Uterus (tissue), 3 donors: ENCODE measurements at regions not wholly inside any gene's neighbourhood (a gene's known extent, or its start where the extent isn't known, plus 50 kb on each side); places are given as distances from the start of the nearest gene placed in this dataset.
A peak's percentile ranks its signal among the peaks of the same experiment; 100 is the strongest.

Source experiments
- DNase-seq, 2 donors: peaks; one replicate each; pipeline ENCODE4 v3.0.0-alpha.2; 2019 to 2020
- H3K27ac ChIP-seq, 2 donors: fragments of 200-600 bp; sonication (generic); 1 replicate in 1 of 2; 2 replicates in 1 of 2; pipeline ENCODE4 v1.5.1; 2016 to 2018
- H3K27me3 ChIP-seq, 2 donors: fragments of 200-600 bp; sonication (generic); one replicate each; pipeline ENCODE4 v1.5.1; 2018 to 2019; ENCODE audit warnings: control low read depth in 1 of 2
- H3K36me3 ChIP-seq, 2 donors: fragments of 200-600 bp; sonication (generic); one replicate each; pipeline ENCODE4 v1.5.1; 2019; ENCODE audit warnings: control low read depth in 1 of 2
- H3K4me1 ChIP-seq, 2 donors: fragments of 200-600 bp; sonication (generic); one replicate each; pipeline ENCODE4 v1.5.1; 2018 to 2019; ENCODE audit warnings: control low read depth in 1 of 2
- H3K4me3 ChIP-seq, 2 donors: fragments of 200-600 bp; sonication (generic); 1 replicate in 1 of 2; 2 replicates in 1 of 2; pipeline ENCODE4 v1.5.1; 2018 to 2019; ENCODE audit warnings: mild to moderate bottlenecking in 1 of 2
- H3K9me3 ChIP-seq, 2 donors: fragments of 200-600 bp; sonication (generic); one replicate each; pipeline ENCODE4 v1.5.1; 2019; ENCODE audit warnings: control low read depth in 1 of 2
- POLR2A ChIP-seq, 2 donors: fragments of 450-650 bp; IDR thresholded peaks; one replicate each; pipeline ENCODE4 v1.6.1; 2016; ENCODE audit warnings: antibody characterized with exemption in 2 of 2, mild to moderate bottlenecking in 1 of 2, moderate library complexity in 1 of 2
- intact Hi-C: fragments of 100-400 bp; cut with DNase I; formaldehyde crosslinking; loops from one replicate; pipeline ENCODE4 v1.15.1; 2023; ENCODE audit warnings: low total_unique reads
- TF ChIP-seq, protein P1 (sequence below), 4 experiments: fragments of 200-600 bp in 2 of 4; fragments of 450-650 bp in 2 of 4; sonication (generic) in 2 of 4; IDR thresholded peaks; one replicate each; pipeline ENCODE4 v1.5.1; 2016 to 2019; ENCODE audit warnings: antibody characterized with exemption in 4 of 4, mild to moderate bottlenecking in 2 of 4, moderate library complexity in 1 of 4
- donor health status: DM: yes; HTN: yes; CAD: no.

DNA sequence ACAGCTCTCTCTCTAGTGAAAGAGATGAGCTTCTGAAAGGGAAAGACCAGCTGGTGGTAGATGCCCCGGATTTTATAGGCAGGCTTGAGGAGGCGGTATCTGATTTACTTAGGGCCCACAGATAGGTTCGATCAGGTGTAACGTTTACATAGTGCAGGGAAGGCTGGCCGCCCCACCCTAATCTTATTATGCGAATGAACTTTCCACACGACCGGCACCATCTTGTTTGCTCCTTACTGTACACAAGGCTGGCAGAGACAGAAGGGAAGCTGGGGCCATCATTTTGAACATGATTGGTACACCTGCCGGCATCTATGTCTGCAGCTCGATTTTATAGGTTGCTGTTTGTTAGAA lies 212.0 kb upstream of the JARID2 start:
- TF ChIP-seq, protein P1, sequence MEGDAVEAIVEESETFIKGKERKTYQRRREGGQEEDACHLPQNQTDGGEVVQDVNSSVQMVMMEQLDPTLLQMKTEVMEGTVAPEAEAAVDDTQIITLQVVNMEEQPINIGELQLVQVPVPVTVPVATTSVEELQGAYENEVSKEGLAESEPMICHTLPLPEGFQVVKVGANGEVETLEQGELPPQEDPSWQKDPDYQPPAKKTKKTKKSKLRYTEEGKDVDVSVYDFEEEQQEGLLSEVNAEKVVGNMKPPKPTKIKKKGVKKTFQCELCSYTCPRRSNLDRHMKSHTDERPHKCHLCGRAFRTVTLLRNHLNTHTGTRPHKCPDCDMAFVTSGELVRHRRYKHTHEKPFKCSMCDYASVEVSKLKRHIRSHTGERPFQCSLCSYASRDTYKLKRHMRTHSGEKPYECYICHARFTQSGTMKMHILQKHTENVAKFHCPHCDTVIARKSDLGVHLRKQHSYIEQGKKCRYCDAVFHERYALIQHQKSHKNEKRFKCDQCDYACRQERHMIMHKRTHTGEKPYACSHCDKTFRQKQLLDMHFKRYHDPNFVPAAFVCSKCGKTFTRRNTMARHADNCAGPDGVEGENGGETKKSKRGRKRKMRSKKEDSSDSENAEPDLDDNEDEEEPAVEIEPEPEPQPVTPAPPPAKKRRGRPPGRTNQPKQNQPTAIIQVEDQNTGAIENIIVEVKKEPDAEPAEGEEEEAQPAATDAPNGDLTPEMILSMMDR (IDR thresholded peaks at IDR 0.05): no peak
- TF ChIP-seq POLR2A (IDR thresholded peaks at IDR 0.05): no peak
- intact Hi-C loops: no loop called here
- Histone ChIP-seq H3K27ac (no peak overlapping the region), H3K4me3 (no peak overlapping the region), H3K4me1 (no peaks in the 10 kb centered on the region), H3K9me3 (no peaks in the 10 kb centered on the region), H3K36me3 (no peaks in the 10 kb centered on the region), H3K27me3 (no peaks in the 10 kb centered on the region)
- no peak for DNase-seq

DNA sequence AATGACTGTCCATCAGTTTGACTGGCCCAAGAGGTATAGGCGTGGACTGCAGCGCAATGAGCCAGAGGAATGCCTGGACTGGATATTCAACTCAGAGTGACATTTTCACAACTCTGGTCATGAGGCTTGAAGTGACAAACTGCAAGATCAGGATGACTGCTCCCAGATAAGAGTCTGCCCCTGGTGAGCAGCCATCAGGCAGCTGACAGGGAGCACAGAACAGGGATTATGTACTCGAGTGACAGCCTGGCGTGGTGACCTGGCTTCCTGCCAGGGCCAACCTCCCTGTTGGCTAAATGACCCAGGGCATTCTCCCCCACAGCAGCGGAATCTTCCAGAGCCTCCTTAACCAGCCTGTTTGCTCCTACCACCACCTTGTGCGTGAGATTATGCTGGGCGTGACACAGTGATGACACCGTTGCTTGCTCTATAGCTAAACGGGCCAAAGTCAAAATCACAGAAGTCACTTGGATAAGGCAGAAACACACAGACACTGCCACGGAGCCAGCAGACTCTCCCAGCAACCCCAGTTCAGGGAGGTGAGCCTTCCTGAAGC lies 209.1 kb upstream of the JARID2 start:
- intact Hi-C loops: no loop called here
- Histone ChIP-seq H3K27ac (no peak overlapping the region), H3K4me1 (no peaks in the 10 kb centered on the region), H3K36me3 (no peaks in the 10 kb centered on the region), H3K4me3 (no peak overlapping the region), H3K9me3 (no peaks in the 10 kb centered on the region), H3K27me3 (no peaks in the 10 kb centered on the region)
- DNase-seq: peak in 1 of 2 donors; percentile 14
- TF ChIP-seq POLR2A (IDR thresholded peaks at IDR 0.05): no peak
- TF ChIP-seq, protein P1 (IDR thresholded peaks at IDR 0.05): no peak

DNA sequence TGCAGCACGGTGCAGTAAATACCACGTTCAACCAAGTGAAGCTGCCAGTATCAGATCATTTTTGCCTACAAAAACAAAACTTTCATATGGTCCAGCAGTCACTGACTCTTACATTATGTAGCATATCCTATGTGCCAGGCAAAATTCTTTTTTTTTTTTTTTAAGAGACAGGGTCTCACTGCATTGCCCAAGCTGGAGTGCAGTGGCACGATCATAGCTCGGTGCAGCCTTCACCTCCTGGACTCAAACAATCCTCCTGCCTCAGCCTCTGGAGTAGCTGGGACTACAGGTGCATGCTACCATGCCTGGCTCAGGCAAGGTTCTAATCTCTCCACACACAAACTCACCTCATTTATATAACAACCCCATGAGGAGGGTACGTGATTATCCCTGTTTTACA lies 208.6 kb upstream of the JARID2 start:
- no peak for DNase-seq
- no peaks in the 10 kb centered on the region for H3K36me3 ChIP-seq
- H3K27me3 ChIP-seq: no peaks in the 10 kb centered on the region
- H3K9me3 ChIP-seq: no peaks in the 10 kb centered on the region
- H3K4me1 ChIP-seq: no peaks in the 10 kb centered on the region
- TF ChIP-seq, protein P1 (IDR thresholded peaks at IDR 0.05): no peak
- TF ChIP-seq POLR2A (IDR thresholded peaks at IDR 0.05): no peak
- no peak overlapping the region for H3K27ac ChIP-seq
- H3K4me3 ChIP-seq: no peak overlapping the region
- intact Hi-C loops: no loop called here

DNA sequence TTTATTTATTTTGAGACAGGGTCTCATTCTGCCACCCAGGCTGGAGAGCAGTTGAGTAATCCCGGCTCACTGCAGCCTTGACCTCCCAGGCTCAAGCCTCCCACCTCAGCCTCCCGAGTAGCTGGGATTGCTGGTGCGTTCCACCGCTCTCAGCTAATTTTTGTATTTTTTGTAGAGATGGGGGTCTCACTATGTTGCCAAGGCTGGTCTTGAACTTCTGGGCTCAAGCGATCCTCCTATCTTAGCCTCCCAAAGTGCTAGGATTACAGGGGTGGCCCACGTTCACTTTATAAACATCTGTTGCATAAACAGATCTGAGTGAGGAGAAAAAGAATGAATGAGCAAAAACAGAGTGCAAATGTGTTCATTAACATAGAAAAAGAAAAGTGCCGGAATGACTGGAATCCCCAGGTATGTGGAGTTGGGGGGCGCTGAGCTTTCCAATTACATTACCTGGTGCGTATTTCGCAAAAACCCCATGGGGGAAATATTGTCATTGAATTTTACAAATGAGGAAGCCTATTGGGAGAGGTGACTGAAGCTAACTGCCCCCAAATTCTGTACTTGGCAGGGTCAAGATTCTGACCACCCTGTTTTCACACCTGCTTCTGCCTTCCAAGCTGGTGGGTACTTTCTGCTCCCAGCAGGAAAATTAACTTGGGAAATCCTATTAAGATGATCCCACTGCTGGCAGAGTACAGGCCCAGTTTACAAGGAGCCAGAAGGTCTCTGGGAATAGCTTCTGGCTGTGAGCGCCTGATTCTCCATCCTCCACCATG lies 207.7 kb upstream of the JARID2 start:
- Histone ChIP-seq H3K4me3 (no peak overlapping the region), H3K9me3 (no peaks in the 10 kb centered on the region), H3K27ac (no peak overlapping the region), H3K4me1 (no peaks in the 10 kb centered on the region), H3K36me3 (no peaks in the 10 kb centered on the region), H3K27me3 (no peaks in the 10 kb centered on the region)
- TF ChIP-seq POLR2A (IDR thresholded peaks at IDR 0.05): no peak
- TF ChIP-seq, protein P1 (IDR thresholded peaks at IDR 0.05): no peak
- intact Hi-C loops: no loop called here
- DNase-seq: no peak

DNA sequence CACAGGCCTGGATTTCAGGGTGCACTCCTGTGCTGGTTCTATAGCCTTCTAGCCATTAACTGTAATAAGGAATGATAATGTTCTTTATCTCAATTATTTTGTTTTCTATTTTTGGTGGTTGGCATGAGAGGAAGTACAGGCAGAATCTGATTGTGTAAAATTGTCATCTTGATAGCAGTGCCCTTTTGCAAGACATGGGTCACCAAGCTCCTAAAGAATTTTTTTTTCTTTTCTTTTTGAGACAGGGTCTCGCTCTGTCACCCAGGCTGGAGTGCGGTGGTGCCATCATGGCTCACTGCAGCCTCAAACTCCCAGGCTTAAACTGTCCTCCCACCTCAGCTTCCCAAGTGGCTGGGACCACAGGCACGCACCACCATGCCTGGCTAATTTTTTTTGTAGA lies 206.7 kb upstream of the JARID2 start:
- Histone ChIP-seq H3K4me1 (no peaks in the 10 kb centered on the region), H3K4me3 (no peak overlapping the region), H3K36me3 (no peaks in the 10 kb centered on the region), H3K27me3 (no peaks in the 10 kb centered on the region), H3K27ac (no peak overlapping the region), H3K9me3 (no peaks in the 10 kb centered on the region)
- DNase-seq: no peak
- intact Hi-C loops: no loop called here
- TF ChIP-seq, protein P1 (IDR thresholded peaks at IDR 0.05): no peak
- TF ChIP-seq POLR2A (IDR thresholded peaks at IDR 0.05): no peak
